AG09309 (cell line): ENCODE measurements at regions not wholly inside any gene's neighbourhood (a gene's known extent, or its start where the extent isn't known, plus 50 kb on each side); places are given as distances from the start of the nearest gene placed in this dataset.

ENCODE experiments used
- DNase-seq: peaks from one replicate; pipeline ENCODE4 v3.0.0-alpha.2; 2010; ENCODE audit warnings: low read depth
- H3K4me3 ChIP-seq: 2 replicates; pipeline ENCODE4 v1.5.1; 2011; ENCODE audit warnings: mild to moderate bottlenecking, low read depth, low read length, moderate library complexity; ENCODE audit not compliant: control insufficient read depth
- TF ChIP-seq, protein P1 (sequence below): IDR thresholded peaks from 2 replicates; pipeline ENCODE4 v1.5.1; 2011; ENCODE audit warnings: mild to moderate bottlenecking, low read depth, low read length, inconsistent platforms; ENCODE audit not compliant: insufficient read depth, control insufficient read depth; ENCODE audit errors: missing control alignments

DNA sequence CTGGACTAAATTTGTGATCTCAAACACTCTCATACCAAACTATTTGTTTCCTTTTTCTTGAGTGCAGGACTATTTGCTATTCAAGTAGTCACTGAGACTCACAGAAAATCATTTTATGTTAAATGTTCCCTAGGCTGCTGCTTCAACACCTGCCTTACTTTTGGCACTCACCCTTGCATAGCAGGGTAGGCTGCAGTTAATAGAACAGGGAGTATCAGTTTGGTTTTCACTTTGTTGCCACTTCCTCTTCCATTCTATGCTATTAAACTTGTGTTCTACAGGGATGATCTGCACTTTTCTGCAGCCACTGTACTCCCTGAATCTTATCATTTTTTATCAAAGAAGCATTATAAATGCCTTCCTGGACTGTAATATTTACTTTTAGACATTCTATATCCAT lies 148.7 kb upstream of the PRMT6 start:
- H3K4me3 ChIP-seq, result no peak overlapping the region
- TF ChIP-seq, protein P1, sequence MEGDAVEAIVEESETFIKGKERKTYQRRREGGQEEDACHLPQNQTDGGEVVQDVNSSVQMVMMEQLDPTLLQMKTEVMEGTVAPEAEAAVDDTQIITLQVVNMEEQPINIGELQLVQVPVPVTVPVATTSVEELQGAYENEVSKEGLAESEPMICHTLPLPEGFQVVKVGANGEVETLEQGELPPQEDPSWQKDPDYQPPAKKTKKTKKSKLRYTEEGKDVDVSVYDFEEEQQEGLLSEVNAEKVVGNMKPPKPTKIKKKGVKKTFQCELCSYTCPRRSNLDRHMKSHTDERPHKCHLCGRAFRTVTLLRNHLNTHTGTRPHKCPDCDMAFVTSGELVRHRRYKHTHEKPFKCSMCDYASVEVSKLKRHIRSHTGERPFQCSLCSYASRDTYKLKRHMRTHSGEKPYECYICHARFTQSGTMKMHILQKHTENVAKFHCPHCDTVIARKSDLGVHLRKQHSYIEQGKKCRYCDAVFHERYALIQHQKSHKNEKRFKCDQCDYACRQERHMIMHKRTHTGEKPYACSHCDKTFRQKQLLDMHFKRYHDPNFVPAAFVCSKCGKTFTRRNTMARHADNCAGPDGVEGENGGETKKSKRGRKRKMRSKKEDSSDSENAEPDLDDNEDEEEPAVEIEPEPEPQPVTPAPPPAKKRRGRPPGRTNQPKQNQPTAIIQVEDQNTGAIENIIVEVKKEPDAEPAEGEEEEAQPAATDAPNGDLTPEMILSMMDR, result no peak
- no peak for DNase-seq

DNA sequence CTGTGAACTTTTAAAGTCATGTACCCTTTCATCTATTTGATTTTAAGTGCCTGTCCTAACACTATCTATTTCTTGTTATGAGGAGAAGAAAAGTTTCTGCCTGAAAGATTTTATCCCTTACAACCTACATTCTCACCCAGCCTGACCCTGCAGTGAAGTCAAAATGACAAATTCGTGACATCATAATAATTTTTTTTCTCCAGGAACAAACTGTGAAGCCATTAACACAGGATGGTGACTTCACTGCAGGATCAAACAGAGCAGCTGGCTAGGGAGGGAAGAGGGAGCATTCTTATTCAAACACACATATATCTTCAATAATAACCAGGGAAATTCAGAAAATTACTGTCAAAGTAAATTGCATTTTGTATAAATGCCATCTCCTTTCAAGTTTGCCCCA lies 147.8 kb upstream of the PRMT6 start:
- H3K4me3 ChIP-seq, result no peak overlapping the region
- TF ChIP-seq, protein P1, result no peak
- DNase-seq, result no peak

DNA sequence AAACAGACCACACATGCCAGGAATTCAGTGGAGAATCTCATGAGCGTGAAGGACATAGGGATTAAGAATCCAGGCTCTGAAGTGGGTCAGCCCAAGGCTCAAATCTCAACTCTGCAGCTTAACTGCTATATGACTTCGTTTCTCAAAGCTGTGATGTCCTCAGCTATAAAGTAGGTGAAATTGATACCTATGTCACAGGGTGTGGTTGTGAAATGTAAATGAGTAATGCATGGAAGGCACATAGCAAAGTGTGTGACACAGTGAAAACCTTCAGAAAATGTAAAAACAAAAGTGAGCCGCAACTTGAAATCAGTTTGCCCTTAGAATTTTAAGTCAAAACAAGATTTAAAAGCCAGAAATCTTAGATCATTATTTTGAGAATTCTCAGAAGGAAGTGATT lies 145.7 kb upstream of the PRMT6 start:
- DNase-seq, result no peak
- TF ChIP-seq, protein P1, result no peak
- no peak overlapping the region for H3K4me3 ChIP-seq

DNA sequence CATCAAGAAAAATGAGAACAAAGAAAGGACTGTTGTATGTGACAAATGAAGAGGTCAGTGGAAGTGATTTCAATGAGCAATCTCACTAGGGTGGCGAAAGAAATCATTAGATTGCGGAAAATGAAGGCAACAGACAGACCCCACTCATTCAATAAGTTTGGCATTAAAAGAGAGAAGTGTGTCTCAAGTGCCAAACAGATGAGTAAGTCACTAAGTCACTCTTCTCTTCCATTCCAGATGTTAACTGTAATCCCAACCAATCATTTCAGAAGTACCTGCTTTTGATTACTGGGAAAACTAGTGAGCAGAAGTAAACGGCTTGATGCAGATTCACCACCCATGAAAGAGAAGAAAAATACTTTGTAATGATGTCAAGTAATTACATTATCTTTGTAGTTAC lies 144.3 kb upstream of the PRMT6 start:
- no peak overlapping the region for H3K4me3 ChIP-seq
- TF ChIP-seq, protein P1, result no peak
- no peak for DNase-seq

DNA sequence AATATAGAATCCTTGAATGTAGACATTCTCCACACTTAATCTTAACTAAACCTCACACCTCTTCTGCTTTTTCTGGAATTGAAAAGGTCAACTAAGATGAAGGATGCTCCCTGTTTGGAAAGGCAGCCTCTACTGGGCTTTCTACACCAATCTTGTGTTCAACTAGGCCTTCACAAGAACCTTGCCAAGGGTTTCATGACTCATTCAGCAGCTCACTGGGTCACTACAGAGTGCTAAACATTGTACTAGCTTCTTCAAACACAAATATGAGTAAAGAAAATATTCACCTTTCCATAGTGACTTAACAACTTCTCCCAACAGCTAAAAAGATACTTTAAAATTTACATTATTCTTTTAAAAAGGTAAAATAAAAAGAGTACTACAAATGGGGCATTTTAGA lies 135.3 kb upstream of the PRMT6 start:
- TF ChIP-seq, protein P1, result no peak
- no peak for DNase-seq
- no peak overlapping the region for H3K4me3 ChIP-seq

DNA sequence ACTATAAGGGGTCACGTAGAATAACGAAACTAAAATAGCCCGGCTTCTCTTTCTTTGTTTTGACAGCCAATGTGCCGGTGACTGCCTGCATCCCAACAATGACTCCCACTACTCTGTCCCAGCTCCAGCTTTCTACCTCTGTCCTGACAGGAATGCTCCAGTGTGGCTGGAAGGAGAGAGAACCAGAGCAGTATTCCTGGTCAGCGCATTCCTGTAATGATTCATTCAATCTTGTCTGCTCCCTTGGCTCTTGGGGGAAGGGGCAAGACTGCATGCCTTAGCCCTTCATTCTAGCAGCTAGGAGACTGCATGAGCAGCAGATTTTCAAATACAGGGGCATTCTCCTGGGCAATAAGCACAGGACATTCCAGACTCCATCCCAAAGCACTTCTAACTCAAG lies 132.1 kb upstream of the PRMT6 start:
- no peak for DNase-seq
- no peak overlapping the region for H3K4me3 ChIP-seq
- TF ChIP-seq, protein P1, result no peak

DNA sequence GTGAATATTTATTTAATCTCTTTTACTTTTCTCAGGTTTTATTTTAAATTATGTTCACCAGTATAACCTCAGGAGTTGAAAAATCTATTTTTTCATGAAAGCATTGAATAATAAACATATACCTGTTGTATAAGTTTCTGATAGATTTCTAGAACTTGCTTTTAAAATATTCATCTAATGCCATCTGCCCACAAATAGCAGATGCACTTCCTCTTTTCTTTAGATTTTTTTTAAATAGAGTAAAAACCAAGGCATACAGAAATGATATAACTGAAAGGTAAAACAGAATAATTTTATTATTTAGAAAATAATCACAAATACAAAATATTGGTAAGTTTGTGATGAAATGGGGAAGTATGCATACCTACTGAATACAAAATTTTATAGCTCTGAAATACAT lies 130.7 kb upstream of the PRMT6 start:
- DNase-seq, result no peak
- TF ChIP-seq, protein P1, result no peak
- H3K4me3 ChIP-seq, result no peak overlapping the region
